Prostate gland (tissue), 2 donors: ENCODE measurements at regions not wholly inside any gene's neighbourhood (a gene's known extent, or its start where the extent isn't known, plus 50 kb on each side); places are given as distances from the start of the nearest gene placed in this dataset.

ENCODE experiments used
- DNase-seq: peaks from one replicate; pipeline ENCODE4 v3.0.0-alpha.2; 2019; ENCODE audit warnings: low spot score
- H3K27ac ChIP-seq, 2 donors: fragments of 200-600 bp; sonication (generic); 2 replicates each; pipeline ENCODE4 v1.5.1; 2017 to 2019
- H3K27me3 ChIP-seq: fragments of 200-600 bp; sonication (generic); replicated peaks from 2 replicates; pipeline ENCODE4 v1.5.1; 2019; ENCODE audit not compliant: insufficient read depth
- H3K36me3 ChIP-seq, 2 donors: fragments of 200-600 bp; sonication (generic); 1 replicate in 1 of 2; 2 replicates in 1 of 2; pipeline versions ENCODE4 v1.5.1 to v1.8.1; 2017 to 2019
- H3K4me1 ChIP-seq: fragments of 200-600 bp; sonication (generic); replicated peaks from 2 replicates; pipeline ENCODE4 v1.5.1; 2019
- H3K4me3 ChIP-seq, 2 donors: fragments of 200-600 bp; sonication (generic); 2 replicates each; pipeline ENCODE4 v1.5.1; 2017 to 2019
- H3K9me3 ChIP-seq: fragments of 200-600 bp; sonication (generic); 2 replicates; pipeline ENCODE4 v1.5.1; 2017
- POLR2A ChIP-seq: fragments of 450-650 bp; IDR thresholded peaks from one replicate; pipeline ENCODE4 v1.6.1; 2016; ENCODE audit warnings: antibody characterized with exemption, mild to moderate bottlenecking
- POLR2AphosphoS5 ChIP-seq: sonication (generic); formaldehyde crosslinking; IDR thresholded peaks from one replicate; pipeline ENCODE4 v1.6.1; 2017; ENCODE audit warnings: antibody characterized with exemption
- WGBS: methylation state at CpG from one replicate; pipeline ENCODE4 v1.1.5; 2018; 5-methylcytosine and 5-hydroxymethylcytosine counted together
- intact Hi-C: fragments of 100-400 bp; cut with DNase I; formaldehyde crosslinking; loops from one replicate; pipeline ENCODE4 v1.14.2; 2022
- TF ChIP-seq, protein P1 (sequence below), 4 experiments: fragments of 200-600 bp in 2 of 4; fragments of 450-650 bp in 2 of 4; sonication (generic) in 2 of 4; IDR thresholded peaks; 1 replicate in 3 of 4; 2 replicates in 1 of 4; pipeline ENCODE4 v1.5.1; 2016 to 2019; ENCODE audit warnings: antibody characterized with exemption in 4 of 4, mild to moderate bottlenecking in 2 of 4, moderate library complexity in 2 of 4

DNA sequence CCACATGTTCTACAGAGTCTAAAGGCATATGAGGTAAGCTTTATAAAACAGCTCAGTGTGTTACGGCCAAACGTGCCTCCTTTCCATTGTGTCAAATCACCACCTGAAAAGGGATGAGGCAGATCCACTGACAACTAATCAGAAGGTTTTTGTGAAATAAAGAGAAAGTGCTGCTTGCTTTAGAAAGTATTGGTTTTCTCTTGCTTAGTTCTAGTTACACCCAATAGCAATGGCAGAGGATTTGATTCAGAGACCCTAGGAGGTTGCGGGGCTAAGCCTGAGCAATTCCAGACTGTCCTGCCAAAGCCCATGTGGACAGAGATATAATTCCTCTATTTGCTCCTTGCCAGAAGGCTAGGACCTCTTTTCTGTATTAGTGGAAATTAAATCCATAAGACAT is 125.5 kb downstream of the SPRY1 start:
- intact Hi-C loops, result no loop called here

DNA sequence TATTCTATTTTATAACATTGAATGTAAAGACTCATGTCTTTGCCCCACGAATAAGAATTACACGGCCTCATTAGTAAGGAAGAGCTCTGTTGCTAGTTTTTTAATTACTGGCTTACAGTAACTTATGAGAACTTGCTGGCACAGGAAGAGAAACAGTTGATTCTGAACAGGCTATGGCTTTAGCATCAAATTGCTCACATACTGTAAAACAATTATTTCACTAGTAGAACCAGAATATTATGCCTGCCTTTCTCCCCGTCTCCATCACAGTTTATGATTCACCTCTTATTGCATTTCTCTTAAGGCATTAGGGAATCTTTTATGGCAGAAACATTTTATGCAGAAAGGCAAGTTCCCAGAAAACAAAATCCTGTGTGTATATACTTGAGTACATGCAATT is 126.1 kb downstream of the SPRY1 start:
- DNase-seq, result no peak
- Histone ChIP-seq H3K36me3 (no peaks in the 10 kb centered on the region), H3K9me3 (no peaks in the 10 kb centered on the region), H3K27me3 (no peaks in the 10 kb centered on the region), H3K4me1 (no peaks in the 10 kb centered on the region), H3K27ac (no peak overlapping the region), H3K4me3 (no peak overlapping the region)
- 58% methylated on average over 3 of the region's 3 CpGs for WGBS
- intact Hi-C loops, result no loop called here
- TF ChIP-seq, protein P1, sequence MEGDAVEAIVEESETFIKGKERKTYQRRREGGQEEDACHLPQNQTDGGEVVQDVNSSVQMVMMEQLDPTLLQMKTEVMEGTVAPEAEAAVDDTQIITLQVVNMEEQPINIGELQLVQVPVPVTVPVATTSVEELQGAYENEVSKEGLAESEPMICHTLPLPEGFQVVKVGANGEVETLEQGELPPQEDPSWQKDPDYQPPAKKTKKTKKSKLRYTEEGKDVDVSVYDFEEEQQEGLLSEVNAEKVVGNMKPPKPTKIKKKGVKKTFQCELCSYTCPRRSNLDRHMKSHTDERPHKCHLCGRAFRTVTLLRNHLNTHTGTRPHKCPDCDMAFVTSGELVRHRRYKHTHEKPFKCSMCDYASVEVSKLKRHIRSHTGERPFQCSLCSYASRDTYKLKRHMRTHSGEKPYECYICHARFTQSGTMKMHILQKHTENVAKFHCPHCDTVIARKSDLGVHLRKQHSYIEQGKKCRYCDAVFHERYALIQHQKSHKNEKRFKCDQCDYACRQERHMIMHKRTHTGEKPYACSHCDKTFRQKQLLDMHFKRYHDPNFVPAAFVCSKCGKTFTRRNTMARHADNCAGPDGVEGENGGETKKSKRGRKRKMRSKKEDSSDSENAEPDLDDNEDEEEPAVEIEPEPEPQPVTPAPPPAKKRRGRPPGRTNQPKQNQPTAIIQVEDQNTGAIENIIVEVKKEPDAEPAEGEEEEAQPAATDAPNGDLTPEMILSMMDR (IDR thresholded peaks at IDR 0.05), result no peak
- TF ChIP-seq POLR2A (no peak), POLR2AphosphoS5 (no peak)

More for the DNA sequence above, 125.5 kb downstream of the SPRY1 start:
- 74% methylated on average over 3 of the region's 3 CpGs for WGBS
- H3K27ac ChIP-seq, result no peak overlapping the region
- H3K9me3 ChIP-seq, result no peaks in the 10 kb centered on the region
- TF ChIP-seq POLR2AphosphoS5 (no peak), POLR2A (no peak)
- TF ChIP-seq, protein P1 (IDR thresholded peaks at IDR 0.05), result no peak
- H3K36me3 ChIP-seq, result no peaks in the 10 kb centered on the region
- no peak for DNase-seq
- no peaks in the 10 kb centered on the region for H3K27me3 ChIP-seq
- H3K4me1 ChIP-seq, result no peaks in the 10 kb centered on the region
- no peak overlapping the region for H3K4me3 ChIP-seq

DNA sequence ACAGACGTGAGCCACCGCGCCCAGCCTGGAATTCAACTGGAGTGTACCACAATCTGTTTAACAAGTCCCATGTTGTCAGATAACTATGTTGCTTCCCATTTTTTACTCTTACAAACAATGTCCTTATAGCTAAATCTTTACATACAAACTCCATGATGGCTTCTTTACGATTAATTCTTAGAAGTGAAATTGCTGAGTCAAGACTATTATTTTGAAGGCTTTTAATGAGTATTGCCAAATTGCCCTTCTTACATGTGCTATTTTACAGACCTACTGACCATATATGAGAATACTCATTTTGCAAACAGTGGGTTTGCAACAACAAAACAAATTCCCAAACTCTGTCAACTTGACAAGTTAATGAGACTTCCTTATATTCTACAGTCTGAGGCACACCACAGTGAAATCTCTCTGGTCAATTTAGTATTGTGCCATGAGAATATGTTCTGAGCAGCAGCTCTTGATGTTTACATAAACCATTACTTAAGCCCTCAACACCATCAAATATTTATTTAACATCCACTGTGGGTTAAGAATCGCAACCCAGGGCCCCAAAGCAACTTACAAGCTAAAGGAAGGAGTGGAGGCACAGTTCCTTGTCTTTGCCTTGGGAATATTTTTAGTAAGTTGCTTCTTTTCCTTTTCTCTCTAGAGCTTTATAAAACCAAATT is 128.5 kb downstream of the SPRY1 start:
- no peaks in the 10 kb centered on the region for H3K36me3 ChIP-seq
- no peak for DNase-seq
- no peak overlapping the region for H3K4me3 ChIP-seq
- no peak overlapping the region for H3K27ac ChIP-seq
- WGBS, result 87% methylated on average over 5 of the region's 5 CpGs
- TF ChIP-seq, protein P1 (IDR thresholded peaks at IDR 0.05), result no peak
- TF ChIP-seq POLR2AphosphoS5 (no peak), POLR2A (no peak)
- H3K4me1 ChIP-seq, result no peaks in the 10 kb centered on the region
- H3K27me3 ChIP-seq, result no peaks in the 10 kb centered on the region
- intact Hi-C loops, result no loop called here
- no peaks in the 10 kb centered on the region for H3K9me3 ChIP-seq

DNA sequence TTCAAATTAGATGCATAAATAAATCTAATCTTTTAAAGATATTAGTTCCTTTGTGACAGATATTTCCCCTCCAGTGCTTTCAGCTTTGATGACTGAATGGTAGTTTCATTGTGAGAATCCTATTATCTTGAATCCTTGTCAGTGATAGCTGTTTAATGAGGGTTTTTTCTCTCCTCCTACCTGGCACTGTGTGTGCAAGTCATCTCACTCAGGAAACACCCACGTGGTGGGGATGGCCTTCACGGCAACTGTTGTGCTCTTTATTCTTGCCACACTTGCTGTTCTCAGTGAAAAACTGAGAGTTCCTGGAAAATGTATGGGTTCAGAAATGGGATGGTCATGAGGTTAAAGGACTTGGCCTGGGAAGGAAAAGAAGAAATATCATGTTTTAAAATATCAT is 129.9 kb downstream of the SPRY1 start:
- intact Hi-C loops, result no loop called here

More for the DNA sequence above, 129.9 kb downstream of the SPRY1 start:
- H3K27ac ChIP-seq, result no peak overlapping the region
- TF ChIP-seq POLR2A, result no peak
- TF ChIP-seq, protein P1 (IDR thresholded peaks at IDR 0.05), result no peak
- TF ChIP-seq POLR2AphosphoS5, result no peak
- no peak for DNase-seq
- H3K9me3 ChIP-seq, result no peaks in the 10 kb centered on the region
- H3K27me3 ChIP-seq, result no peaks in the 10 kb centered on the region
- WGBS, result 18% methylated on average over 2 of the region's 2 CpGs
- H3K36me3 ChIP-seq, result no peaks in the 10 kb centered on the region
- no peak overlapping the region for H3K4me3 ChIP-seq
- no peaks in the 10 kb centered on the region for H3K4me1 ChIP-seq
